ENCODE measurements at regions not wholly inside any gene's neighbourhood (a gene's known extent, or its start where the extent isn't known, plus 50 kb on each side); places are given as distances from the start of the nearest gene placed in this dataset.

GRCh38 chr11:19506816-19507486 lies 205.7 kb upstream of the NAV2 start:
- WGBS, 2 experiments (ENCODE audit: extremely low coverage in 2 of 2, insufficient read length in 1 of 2) = no CpG with 5 or more reads among the region's 2 CpGs
- Histone ChIP-seq H3K9me1 (ENCODE audit: insufficient read depth, low read length) (no peaks in the 10 kb centered on the region; the same call in 1 of the 2 replicates), H4K5ac (ENCODE audit: low read depth, low read length) (no peak overlapping the region), H3K56ac (ENCODE audit: extremely low read depth, insufficient read depth, low read length) (no peak overlapping the region), H4K8ac (ENCODE audit: low read depth in 2 of 2, low read length in 2 of 2) (no peak overlapping the region), H3K18ac (ENCODE audit: low read depth, low read length) (no peak overlapping the region), H2AK5ac (ENCODE audit: low read depth, low read length) (no peak overlapping the region), H3K4me1 (ENCODE audit: control insufficient read depth, insufficient read depth, low read length) (no peaks in the 10 kb centered on the region), H3K79me1 (ENCODE audit: low read depth in 1 of 2, low read length in 2 of 2) (no peaks in the 10 kb centered on the region), H2BK15ac (ENCODE audit: low read depth, low read length) (no peak overlapping the region), H2AK9ac (replicated peaks; ENCODE audit: low read depth, low read length, poor library complexity) (no peak overlapping the region), H3K23ac (ENCODE audit: low read depth, low read length) (no peak overlapping the region), H3K27ac (ENCODE audit: insufficient read depth, low read length) (no peak overlapping the region), H2AFZ (replicated peaks; ENCODE audit: low read length, poor library complexity) (no peak overlapping the region), H3K36me3 (ENCODE audit: control insufficient read depth, insufficient read depth, low read length) (no peaks in the 10 kb centered on the region), H2BK120ac (ENCODE audit: low read depth, low read length) (no peak overlapping the region), H3K9me3 (ENCODE audit: control insufficient read depth, insufficient read depth, low read length) (no peaks in the 10 kb centered on the region; the same call in 1 of the 2 replicates), H2BK5ac (ENCODE audit: low read depth, low read length, poor library complexity, severe bottlenecking) (no peak overlapping the region), H3K27me3 (ENCODE audit: control insufficient read depth, insufficient read depth, low read length) (peaks cover 14% of the 10 kb centered on the region), H3K4ac (ENCODE audit: low read depth, low read length) (no peak overlapping the region), H3K4me3 (ENCODE audit: insufficient read depth, low read depth, low read length) (no peak overlapping the region), H3K4me2 (ENCODE audit: low read depth, low read length) (no peak overlapping the region), H3K14ac (replicated peaks; ENCODE audit: low read depth, low read length) (no peak overlapping the region), H3K9ac (ENCODE audit: low read depth, low read length) (no peak overlapping the region), H4K20me1 (ENCODE audit: insufficient read depth, low read length) (no peaks in the 10 kb centered on the region), H4K91ac (ENCODE audit: insufficient read depth, low read depth, low read length) (no peak overlapping the region), H2BK20ac (ENCODE audit: low read depth, low read length) (no peak overlapping the region)
- no peak for TF ChIP-seq MAZ (IDR thresholded peaks at IDR 0.05; ENCODE audit: borderline replicate concordance, low read depth, low read length)
- dilution Hi-C loops (cut with HindIII; ENCODE audit: low sequenced_read_pairs, unreplicated experiment) (no loop called here), intact Hi-C loops (cut with micrococcal nuclease) (no loop called here), in situ Hi-C loops (cut with MboI; ENCODE audit: low sequenced_read_pairs) (no loop called here)
- ATAC-seq (ENCODE audit: low read depth) (no peak), DNase-seq (no peak)
- ChIA-PET CTCF (interaction anchor here (1.1 kb wide), 1 partner anchor 18 kb away, joined by 3 read pairs; no protein-coding TSS in a partner anchor), POLR2A (ENCODE audit: unreplicated experiment) (no interaction called here)
- no TSS peak for BruUV-seq (replicated peaks)
